Frontal cortex (tissue), 3 donors: ENCODE measurements at regions not wholly inside any gene's neighbourhood (a gene's known extent, or its start where the extent isn't known, plus 50 kb on each side); places are given as distances from the start of the nearest gene placed in this dataset.

Experiments used
- DNase-seq, 2 donors: peaks; one replicate each; pipeline ENCODE4 v3.0.0; 2012; ENCODE audit warnings: low spot score in 2 of 2
- FAIRE-seq: peaks from 2 replicates; lab custom pipeline; 2012; peaks lifted over from hg19 to GRCh38; lab: Jason Lieb, UNC
- donor health status: control.
- donor health status: control.
- donor health status: control.

DNA sequence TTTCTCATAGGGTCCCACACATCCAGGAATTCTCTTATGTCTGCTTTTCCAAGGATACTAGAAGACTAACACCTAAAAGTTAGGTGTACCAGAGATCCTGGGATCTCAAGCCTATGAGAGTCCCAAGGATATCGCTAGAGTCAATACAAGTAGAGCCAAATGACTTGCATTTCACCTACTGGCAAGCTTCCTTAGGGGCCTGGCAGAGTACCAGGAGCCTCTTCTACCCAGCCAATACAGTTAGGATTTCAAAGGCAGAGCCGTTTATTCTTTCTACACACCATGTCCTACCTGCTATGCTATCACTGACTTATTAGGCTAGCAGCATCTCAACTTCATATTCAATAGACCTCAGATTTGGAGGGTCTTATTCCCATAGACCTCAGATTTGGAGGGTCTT, 53.5 kb upstream of the UNC5B start:
- DNase-seq, result no peak
- FAIRE-seq, result no peak

DNA sequence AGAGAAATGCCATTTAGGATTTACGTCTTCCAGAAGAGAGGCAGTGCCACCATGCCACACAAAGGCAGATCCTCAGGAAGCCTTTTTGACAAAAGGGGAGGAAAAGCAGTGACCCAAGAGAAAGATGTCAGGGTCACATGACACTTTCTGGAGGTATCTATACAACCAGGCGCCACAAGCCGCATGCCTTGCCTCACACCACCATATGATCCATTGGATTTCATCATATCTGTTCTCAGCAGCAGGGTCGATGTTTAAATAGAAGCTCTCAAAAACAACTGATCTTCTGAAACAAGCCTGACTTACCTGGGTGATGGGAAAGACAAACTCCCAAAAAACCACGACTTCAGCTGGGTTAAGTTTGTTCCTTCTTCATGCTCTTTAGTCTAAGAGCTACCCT, 52.5 kb upstream of the UNC5B start:
- DNase-seq (no peak), FAIRE-seq (no peak)

DNA sequence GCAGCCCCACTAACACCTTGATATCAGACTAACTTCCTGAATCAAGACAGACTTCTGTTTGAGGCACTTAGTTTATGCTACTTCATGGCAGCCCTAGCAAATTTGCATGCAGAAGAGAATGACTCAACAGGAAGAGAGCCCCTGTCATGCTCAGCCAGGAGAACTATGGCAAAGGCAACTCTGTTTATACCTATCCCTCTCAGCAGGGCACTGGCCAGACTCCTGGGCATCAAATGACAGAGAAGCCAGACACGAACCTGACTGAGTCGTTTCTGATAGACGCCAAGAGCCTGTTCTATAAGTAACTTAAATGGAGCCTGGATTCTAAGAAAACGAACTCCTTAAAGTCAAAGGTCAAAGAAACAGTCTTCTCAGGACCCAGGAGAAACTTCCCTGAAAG, 50.9 kb upstream of the UNC5B start:
- DNase-seq (no peak), FAIRE-seq (no peak)
